Thyroid gland (tissue), 4 donors: ENCODE measurements at regions not wholly inside any gene's neighbourhood (a gene's known extent, or its start where the extent isn't known, plus 50 kb on each side); places are given as distances from the start of the nearest gene placed in this dataset.

Experiments
- DNase-seq, 2 donors: peaks; one replicate each; pipeline ENCODE4 v3.0.0-alpha.2; 2019
- H3K27ac ChIP-seq, 3 donors: fragments of 200-600 bp; sonication (generic); 1 replicate in 2 of 3; 2 replicates in 1 of 3; pipeline ENCODE4 v1.5.1; 2016 to 2019; ENCODE audit warnings: mild to moderate bottlenecking in 1 of 3, moderate library complexity in 1 of 3
- H3K27me3 ChIP-seq: fragments of 200-600 bp; sonication (generic); one replicate; pipeline ENCODE4 v1.5.1; 2019
- H3K36me3 ChIP-seq, 2 donors: fragments of 200-600 bp; sonication (generic); one replicate each; pipeline ENCODE4 v1.5.1; 2016 to 2019
- H3K4me1 ChIP-seq, 2 donors: fragments of 200-600 bp; sonication (generic); one replicate each; pipeline ENCODE4 v1.5.1; 2017 to 2019
- H3K4me3 ChIP-seq, 3 donors: fragments of 200-600 bp; sonication (generic); replicated peaks in 1 of 3; 1 replicate in 2 of 3; 2 replicates in 1 of 3; pipeline ENCODE4 v1.5.1; 2016; ENCODE audit warnings: mild to moderate bottlenecking in 1 of 3
- H3K9me3 ChIP-seq: fragments of 200-600 bp; sonication (generic); one replicate; pipeline ENCODE4 v1.5.1; 2017
- POLR2A ChIP-seq, 2 donors: fragments of 450-650 bp; IDR thresholded peaks; one replicate each; pipeline ENCODE4 v1.6.1; 2017; ENCODE audit warnings: antibody characterized with exemption in 2 of 2, mild to moderate bottlenecking in 2 of 2, moderate library complexity in 1 of 2
- WGBS, 2 donors: methylation state at CpG; one replicate each; pipeline ENCODE4 v1.1.5; 2017; 5-methylcytosine and 5-hydroxymethylcytosine counted together
- intact Hi-C: fragments of 100-400 bp; cut with DNase I; formaldehyde crosslinking; loops from one replicate; pipeline ENCODE4 v1.15.1; 2023
- TF ChIP-seq, protein P1 (sequence below), 6 experiments: fragments of 200-600 bp in 3 of 6; fragments of 450-650 bp in 3 of 6; sonication (generic) in 3 of 6; IDR thresholded peaks; one replicate each; pipeline ENCODE4 v1.5.1; 2016 to 2019; ENCODE audit warnings: antibody characterized with exemption in 6 of 6, mild to moderate bottlenecking in 2 of 6, inconsistent platforms in 1 of 6, moderate library complexity in 1 of 6

- H3K9me3 ChIP-seq, result no peaks in the 10 kb centered on the region
- WGBS, 2 donors, result 54 to 57% methylated on average over 5 of the region's 5 CpGs
- H3K27ac ChIP-seq, result no peak overlapping the region
- intact Hi-C loops, result no loop called here
- no peak for TF ChIP-seq POLR2A (IDR thresholded peaks at IDR 0.05)
- TF ChIP-seq, protein P1, sequence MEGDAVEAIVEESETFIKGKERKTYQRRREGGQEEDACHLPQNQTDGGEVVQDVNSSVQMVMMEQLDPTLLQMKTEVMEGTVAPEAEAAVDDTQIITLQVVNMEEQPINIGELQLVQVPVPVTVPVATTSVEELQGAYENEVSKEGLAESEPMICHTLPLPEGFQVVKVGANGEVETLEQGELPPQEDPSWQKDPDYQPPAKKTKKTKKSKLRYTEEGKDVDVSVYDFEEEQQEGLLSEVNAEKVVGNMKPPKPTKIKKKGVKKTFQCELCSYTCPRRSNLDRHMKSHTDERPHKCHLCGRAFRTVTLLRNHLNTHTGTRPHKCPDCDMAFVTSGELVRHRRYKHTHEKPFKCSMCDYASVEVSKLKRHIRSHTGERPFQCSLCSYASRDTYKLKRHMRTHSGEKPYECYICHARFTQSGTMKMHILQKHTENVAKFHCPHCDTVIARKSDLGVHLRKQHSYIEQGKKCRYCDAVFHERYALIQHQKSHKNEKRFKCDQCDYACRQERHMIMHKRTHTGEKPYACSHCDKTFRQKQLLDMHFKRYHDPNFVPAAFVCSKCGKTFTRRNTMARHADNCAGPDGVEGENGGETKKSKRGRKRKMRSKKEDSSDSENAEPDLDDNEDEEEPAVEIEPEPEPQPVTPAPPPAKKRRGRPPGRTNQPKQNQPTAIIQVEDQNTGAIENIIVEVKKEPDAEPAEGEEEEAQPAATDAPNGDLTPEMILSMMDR (IDR thresholded peaks at IDR 0.05), result peak in 1 of 6 experiments; percentile 16
- H3K4me3 ChIP-seq, result no peak overlapping the region
- DNase-seq, result peak in 1 of 2 donors; percentile 7
- H3K36me3 ChIP-seq, result no peaks in the 10 kb centered on the region
- H3K4me1 ChIP-seq, result peaks cover 5% of the 10 kb centered on the region in 2 donors
- no peaks in the 10 kb centered on the region for H3K27me3 ChIP-seq
Observed at GRCh38 chr2:212863185-212863588, 288.2 kb downstream of the IKZF2 start.

DNA sequence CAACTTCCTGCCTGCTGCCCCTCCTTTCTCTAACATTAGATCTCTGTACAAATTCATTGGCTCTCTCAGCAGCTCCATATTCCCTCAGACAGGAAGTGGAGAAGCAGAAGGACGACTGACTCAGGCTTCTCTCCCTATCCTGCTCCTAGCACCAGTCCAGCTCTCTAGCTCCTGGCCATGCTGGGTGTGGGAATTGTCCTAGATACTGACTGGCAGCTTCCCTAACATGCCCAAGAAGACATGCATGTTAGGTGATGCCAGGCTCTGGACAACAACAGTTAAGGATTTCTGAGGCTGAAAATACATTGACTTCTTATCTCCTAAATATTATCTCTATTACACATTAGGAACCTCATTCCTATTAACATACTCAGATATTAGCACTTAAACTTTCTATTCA is 292.9 kb downstream of the IKZF2 start:
- intact Hi-C loops, result no loop called here
- WGBS, 2 donors, result 47 to 50% methylated on average over 1 of the region's 1 CpG
- Histone ChIP-seq H3K4me1 (peaks cover 10 to 15% of the 10 kb centered on the region in 2 donors), H3K27ac (peak overlapping the region; percentile 38 to 92 (median 58)), H3K36me3 (no peaks in the 10 kb centered on the region), H3K9me3 (no peaks in the 10 kb centered on the region), H3K4me3 (no peak overlapping the region), H3K27me3 (no peaks in the 10 kb centered on the region)
- TF ChIP-seq POLR2A (IDR thresholded peaks at IDR 0.05), result no peak
- TF ChIP-seq, protein P1 (IDR thresholded peaks at IDR 0.05), result no peak
- DNase-seq, result no peak

DNA sequence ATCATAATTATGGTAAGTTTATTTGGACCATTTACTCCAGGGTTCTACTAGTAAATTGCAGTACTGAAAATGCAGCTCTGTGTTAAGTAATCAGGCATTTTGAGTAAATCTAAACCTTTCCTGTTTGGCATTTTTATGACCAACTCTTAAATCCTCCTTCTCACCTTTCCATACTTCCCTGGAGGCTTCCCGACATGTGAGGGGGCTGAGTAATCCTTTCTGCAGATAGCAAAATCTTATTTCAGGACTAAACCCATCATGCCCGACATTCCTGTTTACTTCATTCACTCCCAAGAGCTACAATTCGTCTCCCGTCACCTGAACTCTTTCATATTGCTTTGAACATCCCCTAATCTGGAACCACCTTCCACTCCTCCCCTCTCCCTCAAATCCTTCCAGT is 296.6 kb downstream of the IKZF2 start:
- H3K4me3 ChIP-seq, result no peak overlapping the region
- TF ChIP-seq POLR2A (IDR thresholded peaks at IDR 0.05), result no peak
- TF ChIP-seq, protein P1 (IDR thresholded peaks at IDR 0.05), result no peak
- DNase-seq, result no peak
- intact Hi-C loops, result no loop called here
- H3K27me3 ChIP-seq, result no peaks in the 10 kb centered on the region
- H3K4me1 ChIP-seq, result peaks cover 10 to 15% of the 10 kb centered on the region in 2 donors
- H3K36me3 ChIP-seq, result no peaks in the 10 kb centered on the region
- no peak overlapping the region for H3K27ac ChIP-seq
- WGBS, 2 donors, result 91 to 95% methylated on average over 4 of the region's 4 CpGs
- H3K9me3 ChIP-seq, result no peaks in the 10 kb centered on the region

DNA sequence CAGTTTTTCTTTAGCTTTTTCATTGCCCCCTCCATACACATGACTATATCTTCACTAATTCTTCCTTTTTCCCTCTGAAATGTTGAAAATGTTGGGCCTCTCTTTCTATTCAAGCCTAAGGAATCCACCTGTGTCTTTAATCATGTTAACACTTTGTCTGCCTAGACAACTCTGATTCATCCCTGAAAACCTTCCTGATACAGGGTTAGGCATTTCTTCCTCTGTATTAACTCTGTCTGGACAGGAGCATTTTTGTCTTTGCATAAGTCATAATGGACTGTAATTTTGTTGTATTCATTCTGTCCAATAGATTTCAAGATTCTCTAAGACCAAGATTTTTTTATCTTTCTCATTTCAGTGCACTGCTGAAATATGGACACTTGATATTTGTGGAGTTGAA is 297.3 kb downstream of the IKZF2 start:
- TF ChIP-seq POLR2A (IDR thresholded peaks at IDR 0.05), result no peak
- TF ChIP-seq, protein P1 (IDR thresholded peaks at IDR 0.05), result no peak

DNA sequence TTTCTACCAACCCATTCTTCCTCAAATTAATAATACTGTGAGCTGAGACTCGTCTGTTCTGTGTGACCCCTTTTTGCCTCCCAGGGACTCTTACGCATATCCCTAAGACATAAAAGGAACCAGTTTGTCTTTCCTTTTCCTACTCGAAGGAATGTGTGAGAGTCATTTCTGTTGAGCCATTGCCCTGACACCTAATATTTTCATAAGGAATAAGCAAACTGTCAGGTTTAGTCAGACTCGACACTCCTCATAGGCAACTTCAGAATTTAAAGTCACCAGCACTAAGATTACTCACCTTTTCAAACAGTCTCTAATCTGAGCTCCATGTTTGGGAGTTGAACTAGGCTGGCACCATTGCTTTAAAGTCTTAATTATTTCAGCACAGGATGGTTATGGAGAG is 305.5 kb downstream of the IKZF2 start:
- no peak for DNase-seq
- H3K27me3 ChIP-seq, result no peaks in the 10 kb centered on the region
- intact Hi-C loops, result no loop called here
- TF ChIP-seq POLR2A (IDR thresholded peaks at IDR 0.05), result no peak
- TF ChIP-seq, protein P1 (IDR thresholded peaks at IDR 0.05), result no peak
- no peaks in the 10 kb centered on the region for H3K4me1 ChIP-seq
- no peak overlapping the region for H3K4me3 ChIP-seq
- WGBS, 2 donors, result 83 to 87% methylated on average over 4 of the region's 4 CpGs
- H3K36me3 ChIP-seq, result no peaks in the 10 kb centered on the region
- no peaks in the 10 kb centered on the region for H3K9me3 ChIP-seq
- no peak overlapping the region for H3K27ac ChIP-seq

More for the DNA sequence above, 297.3 kb downstream of the IKZF2 start:
- no peak for DNase-seq
- H3K9me3 ChIP-seq, result no peaks in the 10 kb centered on the region
- H3K27ac ChIP-seq, result no peak overlapping the region
- peaks cover 10 to 15% of the 10 kb centered on the region in 2 donors for H3K4me1 ChIP-seq
- intact Hi-C loops, result no loop called here
- no peaks in the 10 kb centered on the region for H3K27me3 ChIP-seq
- no peak overlapping the region for H3K4me3 ChIP-seq
- H3K36me3 ChIP-seq, result no peaks in the 10 kb centered on the region
